ENCODE measurements at regions not wholly inside any gene's neighbourhood (a gene's known extent, or its start where the extent isn't known, plus 50 kb on each side); places are given as distances from the start of the nearest gene placed in this dataset.

GRCh38 chr7:48872548-48872947 lies 51.8 kb upstream of the CDC14C start:
- 85% methylated on average over 3 of the region's 3 CpGs for WGBS (ENCODE audit: low lambda C conversion rate, missing lambda C conversion rate)
- H3K36me3 ChIP-seq (replicated peaks; ENCODE audit: insufficient read depth, low read depth) = no peaks in the 10 kb centered on the region
- H2AFZ ChIP-seq = no peak overlapping the region
- no peaks in the 10 kb centered on the region for H3K27me3 ChIP-seq
- H3K27ac ChIP-seq = no peak overlapping the region
- TF ChIP-seq CTCF (IDR thresholded peaks at IDR 0.05; ENCODE audit: poor library complexity) = no peak
- no peak for TF ChIP-seq EZH2phosphoT487 (IDR thresholded peaks at IDR 0.05; ENCODE audit: low read depth, severe bottlenecking, unreplicated experiment)
- no peak for TF ChIP-seq EZH2 (IDR thresholded peaks at IDR 0.05; ENCODE audit: borderline replicate concordance)
- no peak for DNase-seq (ENCODE audit: low spot score)
- no peak overlapping the region for H3K4me3 ChIP-seq
- no peaks in the 10 kb centered on the region for H3K9me2 ChIP-seq (replicated peaks; ENCODE audit: insufficient read depth)
- no peaks in the 10 kb centered on the region for H4K20me1 ChIP-seq (ENCODE audit: insufficient read depth, poor library complexity, severe bottlenecking)
- no peaks in the 10 kb centered on the region for H3K4me1 ChIP-seq (ENCODE audit: insufficient read depth)
- no peak overlapping the region for H3K4me2 ChIP-seq
- no peaks in the 10 kb centered on the region for H3K9me3 ChIP-seq (ENCODE audit: low read depth)
- H3K79me2 ChIP-seq = no peaks in the 10 kb centered on the region
